Stomach (tissue), 4 donors: ENCODE measurements at regions not wholly inside any gene's neighbourhood (a gene's known extent, or its start where the extent isn't known, plus 50 kb on each side); places are given as distances from the start of the nearest gene placed in this dataset.

ENCODE experiments used
- CTCF ChIP-seq, 7 experiments: fragments of 450-650 bp in 4 of 7; fragments of 200-600 bp in 3 of 7; sonication (generic) in 3 of 7; IDR thresholded peaks; one replicate each; pipeline ENCODE4 v1.5.1; 2016 to 2019; ENCODE audit warnings: antibody characterized with exemption in 7 of 7, control low read depth in 2 of 7, mild to moderate bottlenecking in 1 of 7
- EP300 ChIP-seq: sonication (generic); formaldehyde crosslinking; IDR thresholded peaks from one replicate; pipeline ENCODE4 v1.6.1; 2017; ENCODE audit warnings: antibody characterized with exemption

- no peak for TF ChIP-seq CTCF (IDR thresholded peaks at IDR 0.05)
- TF ChIP-seq EP300 = no peak
Observed at GRCh38 chr3:137944593-137944992, 65.4 kb upstream of the CLDN18 start.
